OCI-LY3 (cell line): ENCODE measurements at regions not wholly inside any gene's neighbourhood (a gene's known extent, or its start where the extent isn't known, plus 50 kb on each side); places are given as distances from the start of the nearest gene placed in this dataset.
"Not testable (repeated sequence)": the region's sequence is repeated elsewhere in the genome, so short reads cannot be mapped to it uniquely, and the experiment has no call there.

Experiments
- EZH2phosphoT487 ChIP-seq: fragments of 200-600 bp; shearing (Covaris generic); IDR thresholded peaks from 2 replicates; pipeline ENCODE4 v1.6.1; 2018; ENCODE audit warnings: antibody characterized with exemption, mixed run types, low read depth
- TF ChIP-seq, protein P1 (sequence below): fragments of 200-600, 300-600 bp; sonication (generic); IDR thresholded peaks from 2 replicates; pipeline ENCODE4 v1.5.1; 2014; ENCODE audit warnings: antibody characterized with exemption, low read length, low read depth

DNA sequence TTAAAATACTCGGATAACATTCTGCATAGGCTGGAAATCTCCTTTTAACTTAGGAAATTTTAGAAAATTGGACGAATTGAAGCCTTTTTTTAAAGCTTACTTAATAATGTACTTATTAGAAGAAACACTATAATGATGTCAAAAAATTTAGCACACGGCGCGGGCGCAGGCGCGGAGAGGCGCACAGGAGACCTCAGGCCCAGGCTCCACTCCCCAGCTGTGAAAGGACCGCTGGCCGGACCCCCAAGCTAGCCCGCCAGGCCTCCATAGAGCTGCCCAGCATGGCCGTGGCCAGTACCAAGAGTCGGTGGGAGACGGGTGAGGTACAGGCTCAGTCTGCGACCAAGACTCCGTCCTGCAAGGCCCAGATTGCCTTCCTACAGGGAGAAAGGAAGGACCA lies 78.8 kb upstream of the PABPC3 start:
- TF ChIP-seq, protein P1, sequence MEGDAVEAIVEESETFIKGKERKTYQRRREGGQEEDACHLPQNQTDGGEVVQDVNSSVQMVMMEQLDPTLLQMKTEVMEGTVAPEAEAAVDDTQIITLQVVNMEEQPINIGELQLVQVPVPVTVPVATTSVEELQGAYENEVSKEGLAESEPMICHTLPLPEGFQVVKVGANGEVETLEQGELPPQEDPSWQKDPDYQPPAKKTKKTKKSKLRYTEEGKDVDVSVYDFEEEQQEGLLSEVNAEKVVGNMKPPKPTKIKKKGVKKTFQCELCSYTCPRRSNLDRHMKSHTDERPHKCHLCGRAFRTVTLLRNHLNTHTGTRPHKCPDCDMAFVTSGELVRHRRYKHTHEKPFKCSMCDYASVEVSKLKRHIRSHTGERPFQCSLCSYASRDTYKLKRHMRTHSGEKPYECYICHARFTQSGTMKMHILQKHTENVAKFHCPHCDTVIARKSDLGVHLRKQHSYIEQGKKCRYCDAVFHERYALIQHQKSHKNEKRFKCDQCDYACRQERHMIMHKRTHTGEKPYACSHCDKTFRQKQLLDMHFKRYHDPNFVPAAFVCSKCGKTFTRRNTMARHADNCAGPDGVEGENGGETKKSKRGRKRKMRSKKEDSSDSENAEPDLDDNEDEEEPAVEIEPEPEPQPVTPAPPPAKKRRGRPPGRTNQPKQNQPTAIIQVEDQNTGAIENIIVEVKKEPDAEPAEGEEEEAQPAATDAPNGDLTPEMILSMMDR = not testable (repeated sequence)
- TF ChIP-seq EZH2phosphoT487 = not testable (repeated sequence)
